ENCODE measurements at regions not wholly inside any gene's neighbourhood (a gene's known extent, or its start where the extent isn't known, plus 50 kb on each side); places are given as distances from the start of the nearest gene placed in this dataset.

DNA sequence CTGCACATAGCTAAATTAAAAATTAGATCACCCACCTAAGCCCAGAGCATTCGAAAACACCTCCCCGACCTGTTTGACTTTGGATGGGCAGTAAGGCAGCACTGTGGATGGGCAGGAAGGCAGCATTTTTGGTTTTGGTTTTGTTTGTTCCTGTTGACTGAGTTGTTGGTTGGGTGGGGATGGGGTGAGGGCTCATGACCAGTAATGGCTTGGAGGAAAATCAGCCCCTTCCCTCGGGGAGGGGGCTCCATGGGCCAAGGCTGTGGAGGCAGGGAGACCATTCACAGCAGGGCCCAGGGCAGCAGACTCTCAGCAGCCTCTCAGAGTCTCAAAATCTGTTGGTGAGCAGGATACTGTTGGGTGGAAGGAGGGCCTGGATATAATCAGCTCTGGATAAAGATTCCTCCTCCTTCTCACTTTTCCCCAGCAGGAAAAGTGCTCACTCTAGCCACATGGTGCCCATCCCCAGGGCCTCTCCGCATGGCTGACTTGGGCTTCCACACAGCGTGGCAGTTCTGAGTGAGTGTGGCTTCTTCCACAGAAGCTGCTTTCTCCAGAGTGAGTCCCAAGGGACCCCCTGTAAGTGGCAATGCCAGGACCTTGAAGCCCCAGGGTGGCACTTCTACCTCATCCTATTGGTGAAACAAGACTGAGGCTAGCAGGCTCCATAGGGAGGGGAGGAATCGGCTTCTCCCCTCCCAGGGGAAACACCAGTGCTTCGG, 1491.2 kb downstream of the BRD1 start:
- WGBS, 2 donors, result 65 to 79% methylated on average over 4 to 5 of the region's 7 CpGs
- Histone ChIP-seq H3K4me3 (no peak overlapping the region), H3K27me3 (peaks cover 0 to 40% (median 0%) of the 10 kb centered on the region in 4 donors), H3K36me3 (no peaks in the 10 kb centered on the region), H3K9me3 (no peaks in the 10 kb centered on the region), H3K27ac (no peak overlapping the region), H3K4me1 (no peaks in the 10 kb centered on the region)
- intact Hi-C loops (cut with DNase I), result no loop called here
- no peak for TF ChIP-seq POLR2A (IDR thresholded peaks at IDR 0.05)
- TF ChIP-seq, protein P1, sequence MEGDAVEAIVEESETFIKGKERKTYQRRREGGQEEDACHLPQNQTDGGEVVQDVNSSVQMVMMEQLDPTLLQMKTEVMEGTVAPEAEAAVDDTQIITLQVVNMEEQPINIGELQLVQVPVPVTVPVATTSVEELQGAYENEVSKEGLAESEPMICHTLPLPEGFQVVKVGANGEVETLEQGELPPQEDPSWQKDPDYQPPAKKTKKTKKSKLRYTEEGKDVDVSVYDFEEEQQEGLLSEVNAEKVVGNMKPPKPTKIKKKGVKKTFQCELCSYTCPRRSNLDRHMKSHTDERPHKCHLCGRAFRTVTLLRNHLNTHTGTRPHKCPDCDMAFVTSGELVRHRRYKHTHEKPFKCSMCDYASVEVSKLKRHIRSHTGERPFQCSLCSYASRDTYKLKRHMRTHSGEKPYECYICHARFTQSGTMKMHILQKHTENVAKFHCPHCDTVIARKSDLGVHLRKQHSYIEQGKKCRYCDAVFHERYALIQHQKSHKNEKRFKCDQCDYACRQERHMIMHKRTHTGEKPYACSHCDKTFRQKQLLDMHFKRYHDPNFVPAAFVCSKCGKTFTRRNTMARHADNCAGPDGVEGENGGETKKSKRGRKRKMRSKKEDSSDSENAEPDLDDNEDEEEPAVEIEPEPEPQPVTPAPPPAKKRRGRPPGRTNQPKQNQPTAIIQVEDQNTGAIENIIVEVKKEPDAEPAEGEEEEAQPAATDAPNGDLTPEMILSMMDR (IDR thresholded peaks at IDR 0.05), result no peak
- DNase-seq, result no peak

- Histone ChIP-seq H3K4me1 (no peaks in the 10 kb centered on the region), H3K9me3 (no peaks in the 10 kb centered on the region), H3K27me3 (peaks cover 0 to 31% (median 0%) of the 10 kb centered on the region in 4 donors), H3K27ac (no peak overlapping the region), H3K4me3 (no peak overlapping the region), H3K36me3 (no peaks in the 10 kb centered on the region)
- intact Hi-C loops (cut with DNase I), result no loop called here
- 70 to 79% methylated on average over 3 to 5 of the region's 8 CpGs for WGBS, 2 donors
- DNase-seq, result no peak
- TF ChIP-seq POLR2A (IDR thresholded peaks at IDR 0.05), result no peak
- TF ChIP-seq, protein P1 (IDR thresholded peaks at IDR 0.05), result no peak
These were observed 1492.1 kb downstream of the BRD1 start for GRCh38 chr22:48335442-48336139.

DNA sequence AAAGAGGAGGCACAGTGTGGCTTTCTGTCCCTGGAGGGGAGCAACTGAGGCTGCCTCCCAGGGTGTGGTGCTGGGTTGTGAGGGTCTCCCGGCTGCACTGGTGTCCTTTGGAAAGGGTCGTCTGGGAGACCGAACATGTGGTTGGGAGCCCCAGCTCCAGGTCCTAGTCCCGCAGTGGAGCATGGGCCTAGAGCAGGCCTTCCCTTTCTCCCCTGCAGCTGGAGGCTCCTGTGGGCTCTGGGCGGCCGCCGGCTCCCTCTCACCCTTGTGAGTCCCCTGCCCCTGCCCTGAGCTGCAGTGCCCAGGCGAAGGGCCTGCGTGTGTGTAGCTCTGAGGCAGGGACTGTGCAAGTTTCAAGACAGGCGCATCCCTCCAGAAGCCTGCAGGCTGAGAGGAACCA, 1492.7 kb downstream of the BRD1 start:
- TF ChIP-seq POLR2A (IDR thresholded peaks at IDR 0.05), result no peak
- TF ChIP-seq, protein P1 (IDR thresholded peaks at IDR 0.05), result no peak
- intact Hi-C loops (cut with DNase I), result no loop called here
- Histone ChIP-seq H3K27ac (no peak overlapping the region), H3K4me3 (no peak overlapping the region), H3K9me3 (no peaks in the 10 kb centered on the region), H3K27me3 (peaks cover 0 to 25% (median 0%) of the 10 kb centered on the region in 4 donors), H3K36me3 (no peaks in the 10 kb centered on the region), H3K4me1 (no peaks in the 10 kb centered on the region)
- no CpG with 5 or more reads among the region's 10 CpGs for WGBS, 2 donors
- DNase-seq, result no peak

DNA sequence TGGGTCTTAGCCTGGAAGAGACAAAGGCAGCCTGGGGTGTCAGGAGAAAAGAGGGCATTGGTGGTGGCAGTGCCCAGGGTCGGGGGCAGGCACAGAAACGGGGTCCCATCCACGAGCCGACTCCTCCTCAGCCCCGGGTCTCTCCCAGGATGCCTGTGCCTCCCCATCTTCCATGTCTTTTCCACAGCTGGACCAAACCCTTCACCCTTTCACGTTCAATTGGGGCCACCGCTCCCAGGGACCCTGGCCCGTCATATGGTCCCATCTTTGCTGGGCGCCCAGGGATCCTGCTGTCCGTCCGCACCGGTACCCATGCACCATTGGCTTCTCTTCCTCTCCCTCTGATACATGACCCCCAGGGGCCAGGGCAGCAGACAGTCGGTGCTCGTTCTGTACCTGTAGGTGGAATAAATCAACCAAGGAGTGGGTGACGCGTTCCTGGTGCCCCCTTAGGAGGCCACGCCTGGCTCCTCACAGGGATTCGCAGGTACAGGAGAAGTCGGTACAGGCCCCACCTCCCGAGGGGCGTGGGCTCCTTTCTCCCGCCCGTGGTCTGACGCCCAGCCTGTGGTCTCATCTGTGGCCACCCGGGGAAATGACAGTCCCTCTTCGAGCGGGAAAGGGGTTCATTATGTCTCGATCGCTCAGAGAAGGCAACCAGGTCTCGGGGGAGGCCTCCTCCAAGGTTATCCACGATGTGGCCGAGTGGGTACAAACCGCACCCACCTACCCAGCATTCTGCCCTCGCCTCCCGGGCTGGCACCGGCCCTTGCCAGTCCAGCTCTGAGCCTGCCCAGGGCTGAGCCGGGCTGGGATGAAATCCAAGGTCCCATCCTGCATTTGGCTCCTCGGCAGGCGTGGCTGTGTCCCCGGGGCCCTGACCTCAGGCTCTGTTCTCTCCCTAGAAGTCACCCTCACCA, 1493.6 kb downstream of the BRD1 start:
- WGBS, 2 donors, result 83 to 88% methylated on average over 20 to 31 of the region's 40 CpGs
- no peak for DNase-seq
- Histone ChIP-seq H3K27me3 (peaks cover 0 to 17% (median 0%) of the 10 kb centered on the region in 4 donors), H3K4me3 (no peak overlapping the region), H3K9me3 (peaks cover 0 to 7% (median 0%) of the 10 kb centered on the region in 3 donors), H3K4me1 (no peaks in the 10 kb centered on the region), H3K36me3 (no peaks in the 10 kb centered on the region), H3K27ac (no peak overlapping the region)
- intact Hi-C loops (cut with DNase I), result no loop called here
- no peak for TF ChIP-seq POLR2A (IDR thresholded peaks at IDR 0.05)
- TF ChIP-seq, protein P1 (IDR thresholded peaks at IDR 0.05), result no peak

All from esophagus squamous epithelium (tissue), 5 donors.